GM12801 (cell line): ENCODE measurements at regions not wholly inside any gene's neighbourhood (a gene's known extent, or its start where the extent isn't known, plus 50 kb on each side); places are given as distances from the start of the nearest gene placed in this dataset.

ENCODE experiments used
- TF ChIP-seq, protein P1 (sequence below): IDR thresholded peaks from one replicate; pipeline ENCODE4 v1.5.1; 2011; ENCODE audit warnings: control low read depth; ENCODE audit not compliant: insufficient read length; ENCODE audit errors: extremely low read depth

DNA sequence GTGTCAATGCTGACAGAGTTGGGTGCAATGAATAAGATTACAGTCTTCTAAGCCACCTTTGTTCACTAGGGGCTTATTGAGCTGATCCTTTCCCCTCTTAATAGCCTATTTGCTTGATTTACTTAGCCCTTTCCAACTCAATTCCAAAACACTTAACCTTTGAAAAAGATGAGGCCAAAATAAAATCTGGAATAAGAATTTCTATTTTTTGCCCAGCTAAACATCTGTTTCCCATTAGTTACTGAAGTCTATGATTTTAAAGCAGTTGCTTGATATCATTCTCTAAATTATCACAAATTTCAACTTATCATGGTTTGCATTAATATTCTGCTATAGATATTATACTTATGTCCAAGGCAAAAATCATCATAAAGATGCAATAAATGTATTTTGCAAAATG lies 1272.0 kb upstream of the ACO1 start:
- TF ChIP-seq, protein P1, sequence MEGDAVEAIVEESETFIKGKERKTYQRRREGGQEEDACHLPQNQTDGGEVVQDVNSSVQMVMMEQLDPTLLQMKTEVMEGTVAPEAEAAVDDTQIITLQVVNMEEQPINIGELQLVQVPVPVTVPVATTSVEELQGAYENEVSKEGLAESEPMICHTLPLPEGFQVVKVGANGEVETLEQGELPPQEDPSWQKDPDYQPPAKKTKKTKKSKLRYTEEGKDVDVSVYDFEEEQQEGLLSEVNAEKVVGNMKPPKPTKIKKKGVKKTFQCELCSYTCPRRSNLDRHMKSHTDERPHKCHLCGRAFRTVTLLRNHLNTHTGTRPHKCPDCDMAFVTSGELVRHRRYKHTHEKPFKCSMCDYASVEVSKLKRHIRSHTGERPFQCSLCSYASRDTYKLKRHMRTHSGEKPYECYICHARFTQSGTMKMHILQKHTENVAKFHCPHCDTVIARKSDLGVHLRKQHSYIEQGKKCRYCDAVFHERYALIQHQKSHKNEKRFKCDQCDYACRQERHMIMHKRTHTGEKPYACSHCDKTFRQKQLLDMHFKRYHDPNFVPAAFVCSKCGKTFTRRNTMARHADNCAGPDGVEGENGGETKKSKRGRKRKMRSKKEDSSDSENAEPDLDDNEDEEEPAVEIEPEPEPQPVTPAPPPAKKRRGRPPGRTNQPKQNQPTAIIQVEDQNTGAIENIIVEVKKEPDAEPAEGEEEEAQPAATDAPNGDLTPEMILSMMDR = no peak

DNA sequence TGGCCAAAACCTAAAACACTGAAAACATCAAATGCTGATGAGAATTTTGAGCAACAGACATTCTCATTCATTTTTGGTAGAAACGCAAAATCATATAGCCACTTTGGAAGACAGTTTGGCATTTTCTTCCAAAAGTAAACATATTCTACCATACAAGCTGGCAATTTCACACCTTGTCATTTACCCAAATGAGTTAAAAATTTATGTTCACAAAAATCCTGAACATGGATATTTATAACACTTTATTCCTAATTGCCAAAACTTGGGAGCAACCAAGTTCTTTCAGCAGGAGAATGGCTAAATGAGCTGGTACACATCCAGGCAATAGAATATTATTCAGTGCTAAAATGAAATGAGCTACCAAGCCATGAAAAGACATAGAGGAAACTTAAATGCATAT lies 1270.1 kb upstream of the ACO1 start:
- TF ChIP-seq, protein P1 = no peak

DNA sequence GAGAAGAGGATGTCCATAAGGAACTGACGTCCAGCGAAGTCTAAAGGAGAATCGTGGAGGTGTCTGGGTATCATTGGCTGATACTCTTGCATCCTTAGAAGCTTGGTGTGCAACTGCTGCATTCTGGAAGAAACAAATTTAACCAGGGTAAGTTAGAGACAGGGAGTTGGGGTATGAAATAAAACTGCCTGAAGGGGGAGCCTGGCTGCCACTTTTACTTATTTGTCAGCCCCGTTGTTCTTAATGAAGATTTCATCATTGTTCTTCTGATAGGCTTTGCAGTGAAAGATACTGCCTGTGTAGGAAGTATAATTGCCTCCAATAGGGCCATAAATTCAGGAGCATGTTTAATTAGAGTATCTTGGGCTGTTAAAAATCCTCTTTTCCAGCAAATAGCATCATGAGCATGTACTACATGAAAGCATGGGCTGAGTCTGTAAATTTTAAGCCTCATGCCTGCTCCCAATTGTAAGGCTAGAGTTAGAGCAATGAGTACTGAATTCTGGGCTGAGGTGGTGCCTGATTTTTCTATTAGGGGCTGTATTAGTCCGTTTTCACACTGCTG lies 1264.5 kb upstream of the ACO1 start:
- TF ChIP-seq, protein P1 = no peak

DNA sequence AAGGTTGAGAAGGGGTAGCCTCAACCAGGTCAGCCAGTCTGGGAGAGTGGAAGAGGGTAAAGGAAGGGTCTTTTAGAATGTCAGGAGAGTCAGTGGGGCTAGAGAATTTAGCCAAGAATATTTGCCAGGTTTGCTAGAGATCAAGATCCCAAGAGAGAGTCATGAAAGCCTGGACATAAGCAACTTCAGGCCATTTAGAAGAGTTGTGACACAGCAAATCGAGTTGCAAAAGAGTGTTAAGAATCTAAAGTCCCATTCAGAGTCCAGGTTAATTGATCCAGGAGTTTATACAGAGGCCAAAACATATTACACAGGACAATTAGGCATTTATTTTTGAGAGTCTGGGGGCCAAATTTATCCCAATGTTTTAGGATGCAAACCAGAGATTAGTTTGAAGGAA lies 1260.1 kb upstream of the ACO1 start:
- TF ChIP-seq, protein P1 = no peak

DNA sequence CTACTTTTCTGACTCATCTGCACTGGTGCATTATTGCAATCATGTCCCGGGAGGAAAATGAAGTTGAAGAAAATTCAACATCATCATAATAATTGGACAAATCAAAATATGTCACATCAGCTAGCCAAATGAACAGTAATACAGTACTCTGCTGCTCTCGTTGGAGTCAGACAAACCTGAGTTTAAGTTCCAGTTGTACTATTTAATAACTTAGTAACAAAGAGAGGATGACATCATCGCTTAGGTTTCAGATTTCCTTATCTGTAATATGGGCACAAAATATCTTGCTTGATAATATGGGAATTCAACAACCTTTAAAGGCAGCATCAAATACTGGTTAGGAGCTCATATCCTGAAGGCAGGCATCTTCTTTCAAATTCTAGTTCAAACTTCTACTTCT lies 1248.9 kb upstream of the ACO1 start:
- TF ChIP-seq, protein P1 = no peak

DNA sequence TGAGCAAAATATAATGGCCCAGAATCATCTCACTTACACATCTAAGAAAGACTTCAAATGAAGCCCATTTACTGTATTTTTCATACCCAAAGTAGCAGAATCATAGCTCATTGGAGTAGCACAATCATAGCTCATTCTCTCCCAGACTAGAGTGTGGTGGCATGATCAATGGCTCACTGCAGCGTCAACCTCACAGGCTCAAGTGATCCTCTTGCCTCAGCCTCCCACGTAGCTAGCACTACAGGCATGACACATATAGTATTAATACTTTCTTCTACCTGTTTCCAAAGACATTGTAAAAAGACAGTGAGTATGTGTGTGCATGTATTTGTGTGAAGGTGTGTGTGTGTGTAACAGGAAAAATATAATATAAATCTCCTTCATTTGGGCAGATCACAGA lies 1247.9 kb upstream of the ACO1 start:
- TF ChIP-seq, protein P1 = no peak

DNA sequence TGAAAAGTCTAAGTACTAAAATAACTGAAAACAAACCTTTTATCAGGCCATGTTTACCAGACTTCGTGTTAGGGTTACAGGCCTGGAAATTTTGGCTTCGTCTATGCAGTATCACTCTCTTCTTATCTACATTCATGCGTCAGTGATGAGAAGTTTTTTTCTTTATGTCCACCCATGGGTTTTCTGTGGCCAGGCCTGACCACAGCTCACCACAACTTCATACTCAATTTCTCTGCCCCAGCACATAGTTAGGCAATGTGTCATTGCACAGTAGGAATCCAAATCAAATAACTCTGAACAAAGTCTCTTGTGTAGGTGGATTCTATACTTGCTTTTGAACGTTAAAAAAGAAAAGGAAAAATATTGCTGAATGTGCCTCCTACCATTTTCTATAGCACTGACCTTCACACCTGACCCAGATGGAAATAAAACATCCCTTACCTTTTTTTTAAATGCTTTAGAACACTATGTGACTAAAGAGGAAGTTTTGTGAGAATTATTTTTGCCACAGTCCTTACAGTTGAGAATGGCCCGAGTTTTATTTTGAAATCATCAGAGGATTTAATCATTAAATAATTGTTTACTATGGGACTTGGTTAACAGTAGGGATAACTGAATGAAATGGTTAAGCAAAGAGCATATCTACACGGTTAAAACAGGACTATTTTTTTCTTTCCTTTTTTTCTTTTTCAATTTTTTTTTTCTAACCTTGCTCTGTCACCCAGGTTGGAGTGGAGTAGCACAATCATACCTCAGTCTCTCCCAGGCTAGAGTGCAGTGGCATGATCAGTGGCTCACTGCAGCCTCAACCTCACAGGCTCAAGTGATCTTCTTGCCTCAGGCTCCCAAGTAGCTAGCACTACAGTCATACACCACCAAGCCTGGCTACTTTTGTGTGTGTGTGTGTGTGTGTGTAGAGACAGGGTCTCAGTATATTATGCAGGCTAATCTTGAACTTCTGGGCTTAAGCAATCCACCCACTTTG lies 1247.0 kb upstream of the ACO1 start:
- TF ChIP-seq, protein P1 = no peak
